ENCODE measurements at regions not wholly inside any gene's neighbourhood (a gene's known extent, or its start where the extent isn't known, plus 50 kb on each side); places are given as distances from the start of the nearest gene placed in this dataset.

DNA sequence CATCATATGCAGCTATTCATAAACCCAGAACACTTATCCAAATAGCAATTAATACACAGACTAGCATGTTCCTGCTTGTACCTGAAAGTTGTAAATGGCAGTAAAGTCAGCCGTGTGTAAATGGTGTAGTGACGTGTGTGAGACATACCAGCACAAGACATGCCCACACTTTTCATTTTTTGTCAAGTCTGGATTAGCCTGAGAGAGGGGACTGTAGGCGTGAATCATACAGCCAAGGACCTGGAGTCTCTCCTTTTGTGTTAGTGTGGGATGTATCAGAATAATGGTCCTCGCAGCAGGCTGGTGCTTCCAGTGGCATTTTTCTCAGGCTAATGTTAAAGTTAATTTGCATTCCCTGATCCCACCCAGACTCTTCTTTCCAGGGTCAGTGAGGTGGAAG is 116.8 kb upstream of the BMAL1 start:
- TF ChIP-seq, protein P1, sequence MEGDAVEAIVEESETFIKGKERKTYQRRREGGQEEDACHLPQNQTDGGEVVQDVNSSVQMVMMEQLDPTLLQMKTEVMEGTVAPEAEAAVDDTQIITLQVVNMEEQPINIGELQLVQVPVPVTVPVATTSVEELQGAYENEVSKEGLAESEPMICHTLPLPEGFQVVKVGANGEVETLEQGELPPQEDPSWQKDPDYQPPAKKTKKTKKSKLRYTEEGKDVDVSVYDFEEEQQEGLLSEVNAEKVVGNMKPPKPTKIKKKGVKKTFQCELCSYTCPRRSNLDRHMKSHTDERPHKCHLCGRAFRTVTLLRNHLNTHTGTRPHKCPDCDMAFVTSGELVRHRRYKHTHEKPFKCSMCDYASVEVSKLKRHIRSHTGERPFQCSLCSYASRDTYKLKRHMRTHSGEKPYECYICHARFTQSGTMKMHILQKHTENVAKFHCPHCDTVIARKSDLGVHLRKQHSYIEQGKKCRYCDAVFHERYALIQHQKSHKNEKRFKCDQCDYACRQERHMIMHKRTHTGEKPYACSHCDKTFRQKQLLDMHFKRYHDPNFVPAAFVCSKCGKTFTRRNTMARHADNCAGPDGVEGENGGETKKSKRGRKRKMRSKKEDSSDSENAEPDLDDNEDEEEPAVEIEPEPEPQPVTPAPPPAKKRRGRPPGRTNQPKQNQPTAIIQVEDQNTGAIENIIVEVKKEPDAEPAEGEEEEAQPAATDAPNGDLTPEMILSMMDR (IDR thresholded peaks at IDR 0.05) = no peak
- no peak for TF ChIP-seq POLR2A (IDR thresholded peaks at IDR 0.05; ENCODE audit: low read depth)
